T-helper 1 cell treated with Interleukin-12 subunit alpha and Interleukin-12 subunit beta and Interleukin-4 antibody, amounts not matched to agents 30 μg/mL and 1 μg/mL, for 36 hours (primary cell): ENCODE measurements at regions not wholly inside any gene's neighbourhood (a gene's known extent, or its start where the extent isn't known, plus 50 kb on each side); places are given as distances from the start of the nearest gene placed in this dataset.
"Not testable (repeated sequence)": the region's sequence is repeated elsewhere in the genome, so short reads cannot be mapped to it uniquely, and the experiment has no call there.

ENCODE experiments used
- H3K27ac Mint-ChIP-seq: one replicate; pipeline ENCODE4 v1.8.0; 2021; ENCODE audit warnings: mild to moderate bottlenecking, mixed read lengths
- H3K27me3 Mint-ChIP-seq: one replicate; pipeline ENCODE4 v1.8.0; 2021; ENCODE audit warnings: low read depth, mixed read lengths
- H3K36me3 Mint-ChIP-seq: one replicate; pipeline ENCODE4 v1.8.0; 2021; ENCODE audit warnings: low read depth, mixed read lengths
- H3K4me1 Mint-ChIP-seq: one replicate; pipeline ENCODE4 v1.8.0; 2021; ENCODE audit warnings: low read depth, mixed read lengths
- H3K4me3 Mint-ChIP-seq: one replicate; pipeline ENCODE4 v1.8.0; 2021; ENCODE audit warnings: mild to moderate bottlenecking, moderate library complexity, mixed read lengths
- H3K9me3 Mint-ChIP-seq: one replicate; pipeline ENCODE4 v1.8.0; 2021; ENCODE audit warnings: mixed read lengths

GRCh38 chr17:31688701-31689100 lies 170.3 kb downstream of the COPRS start:
- Mint-ChIP-seq H3K27ac (no peak overlapping the region), H3K27me3 (peaks cover 8% of the 10 kb centered on the region)

GRCh38 chr17:31687505-31688126 lies 171.4 kb downstream of the COPRS start:
- H3K9me3 Mint-ChIP-seq = no peaks in the 10 kb centered on the region
- no peak overlapping the region for H3K27ac Mint-ChIP-seq
- H3K4me3 Mint-ChIP-seq = no peak overlapping the region
- H3K36me3 Mint-ChIP-seq = no peaks in the 10 kb centered on the region
- no peaks in the 10 kb centered on the region for H3K4me1 Mint-ChIP-seq
- peaks cover 18% of the 10 kb centered on the region for H3K27me3 Mint-ChIP-seq

More at GRCh38 chr17:31688701-31689100, 170.3 kb downstream of the COPRS start:
- H3K4me1 Mint-ChIP-seq = no peaks in the 10 kb centered on the region
- H3K9me3 Mint-ChIP-seq = no peaks in the 10 kb centered on the region
- no peak overlapping the region for H3K4me3 Mint-ChIP-seq
- H3K36me3 Mint-ChIP-seq = no peaks in the 10 kb centered on the region

DNA sequence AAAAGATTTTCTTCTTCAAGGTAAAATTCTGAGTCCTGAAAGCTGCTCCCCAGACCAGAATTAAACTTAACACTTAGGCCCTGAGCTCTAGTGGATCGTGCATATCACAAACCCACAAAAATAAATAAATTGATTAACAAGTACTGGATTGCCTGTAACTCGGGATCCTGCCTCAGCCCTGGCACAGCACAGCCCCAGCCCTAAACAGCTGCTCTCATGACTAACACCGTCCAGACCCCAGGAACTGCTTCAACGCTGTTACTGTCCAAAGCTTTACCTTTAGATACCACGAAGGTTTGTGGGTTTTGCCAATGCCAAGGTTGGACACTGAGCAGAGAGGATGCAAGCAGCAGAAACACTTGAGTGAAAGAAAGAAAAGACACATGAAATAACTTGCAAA lies 172.5 kb downstream of the COPRS start:
- Mint-ChIP-seq H3K4me1 (no peaks in the 10 kb centered on the region), H3K9me3 (no peaks in the 10 kb centered on the region), H3K27ac (no peak overlapping the region), H3K36me3 (no peaks in the 10 kb centered on the region), H3K4me3 (no peak overlapping the region), H3K27me3 (peaks cover 28% of the 10 kb centered on the region)

DNA sequence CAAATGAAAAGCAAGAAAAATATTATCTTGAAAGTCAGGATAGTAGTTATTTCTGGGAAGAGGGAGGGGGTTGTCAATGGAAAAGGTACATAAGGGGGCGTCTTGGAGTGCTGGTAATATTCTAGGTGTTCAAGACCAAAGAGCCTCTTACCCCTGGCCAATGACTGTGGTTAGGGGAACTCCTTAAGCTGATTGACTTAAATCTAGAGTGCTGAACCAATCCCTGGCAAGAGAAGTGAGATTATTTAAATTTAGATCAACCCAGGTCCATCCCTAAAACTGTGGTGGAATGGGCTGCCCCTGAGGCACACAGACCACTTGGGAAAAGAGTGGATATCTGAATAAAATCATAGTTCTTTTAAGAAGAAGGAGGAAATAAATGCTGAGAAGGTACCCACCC lies 174.1 kb downstream of the COPRS start:
- Mint-ChIP-seq H3K9me3 (no peaks in the 10 kb centered on the region), H3K4me3 (no peak overlapping the region), H3K27ac (no peak overlapping the region), H3K4me1 (peaks cover 7% of the 10 kb centered on the region), H3K27me3 (peaks cover 33% of the 10 kb centered on the region), H3K36me3 (no peaks in the 10 kb centered on the region)

GRCh38 chr17:31680126-31680525 lies 178.9 kb downstream of the COPRS start:
- H3K27me3 Mint-ChIP-seq = peaks cover 41% of the 10 kb centered on the region

DNA sequence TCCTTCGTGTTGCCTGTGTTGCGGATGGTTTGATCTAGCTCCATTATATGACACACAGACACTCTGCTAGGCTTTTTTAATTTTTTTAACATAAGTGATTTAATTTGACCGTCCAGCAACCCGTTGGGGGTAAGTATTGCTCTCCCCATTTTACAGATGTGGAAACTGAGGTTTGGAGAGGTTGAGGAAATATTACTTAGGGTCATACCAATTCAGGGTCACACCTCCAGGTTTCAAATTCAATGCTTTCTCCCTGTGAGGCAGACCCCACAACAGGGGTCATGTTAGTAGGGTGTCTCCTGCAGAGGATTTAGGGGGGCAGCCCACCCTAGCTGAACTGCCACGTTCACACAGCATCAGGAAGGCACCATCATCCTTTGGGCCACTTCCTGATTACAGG lies 179.4 kb downstream of the COPRS start:
- Mint-ChIP-seq H3K9me3 (no peaks in the 10 kb centered on the region), H3K27ac (peak overlapping the region; percentile 41), H3K27me3 (peaks cover 39% of the 10 kb centered on the region), H3K4me1 (peaks cover 12% of the 10 kb centered on the region), H3K36me3 (no peaks in the 10 kb centered on the region), H3K4me3 (no peak overlapping the region)

More at GRCh38 chr17:31680126-31680525, 178.9 kb downstream of the COPRS start:
- H3K27ac Mint-ChIP-seq = peak overlapping the region; percentile 41
- no peaks in the 10 kb centered on the region for H3K9me3 Mint-ChIP-seq
- peak overlapping the region; percentile 34 for H3K4me3 Mint-ChIP-seq
- peaks cover 12% of the 10 kb centered on the region for H3K4me1 Mint-ChIP-seq
- H3K36me3 Mint-ChIP-seq = no peaks in the 10 kb centered on the region

- H3K27ac Mint-ChIP-seq = no peak overlapping the region
- no peaks in the 10 kb centered on the region for H3K9me3 Mint-ChIP-seq
- no peaks in the 10 kb centered on the region for H3K36me3 Mint-ChIP-seq
- H3K4me1 Mint-ChIP-seq = peaks cover 12% of the 10 kb centered on the region
- no peak overlapping the region for H3K4me3 Mint-ChIP-seq
- peaks cover 37% of the 10 kb centered on the region for H3K27me3 Mint-ChIP-seq
Observed at GRCh38 chr17:31678431-31678830, 180.6 kb downstream of the COPRS start.

DNA sequence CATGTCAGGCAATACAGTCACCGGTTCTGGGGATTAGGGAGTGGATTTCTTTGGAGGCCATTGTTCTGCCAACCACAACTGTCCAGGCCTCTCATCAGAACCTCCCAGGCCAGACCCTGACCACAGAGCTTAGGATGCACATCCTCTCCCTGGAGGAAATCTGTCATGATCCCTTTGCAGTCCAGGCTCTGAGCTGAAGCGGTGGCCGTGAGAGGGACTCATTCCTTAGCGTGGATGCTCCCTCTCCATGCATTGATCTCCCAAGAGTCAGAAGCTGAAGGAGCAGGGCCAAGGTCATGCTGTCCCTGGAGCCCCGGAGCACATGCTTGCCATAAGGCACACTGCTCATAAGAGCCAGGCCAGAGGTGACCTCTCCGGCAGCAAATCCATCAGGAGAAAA lies 181.4 kb downstream of the COPRS start:
- Mint-ChIP-seq H3K4me1 (peaks cover 12% of the 10 kb centered on the region), H3K36me3 (no peaks in the 10 kb centered on the region), H3K27ac (no peak overlapping the region), H3K9me3 (no peaks in the 10 kb centered on the region), H3K4me3 (no peak overlapping the region), H3K27me3 (peaks cover 34% of the 10 kb centered on the region)

- no peaks in the 10 kb centered on the region for H3K36me3 Mint-ChIP-seq
- H3K27ac Mint-ChIP-seq = no peak overlapping the region
- peaks cover 12% of the 10 kb centered on the region for H3K4me1 Mint-ChIP-seq
- H3K4me3 Mint-ChIP-seq = no peak overlapping the region
- H3K9me3 Mint-ChIP-seq = no peaks in the 10 kb centered on the region
- peaks cover 33% of the 10 kb centered on the region for H3K27me3 Mint-ChIP-seq
Observed at GRCh38 chr17:31677036-31677435, 182.0 kb downstream of the COPRS start.

- H3K4me3 Mint-ChIP-seq, H3K27ac Mint-ChIP-seq, H3K4me1 Mint-ChIP-seq, H3K9me3 Mint-ChIP-seq, H3K36me3 Mint-ChIP-seq: not testable (repeated sequence)
- H3K27me3 Mint-ChIP-seq = peaks cover 28% of the 10 kb centered on the region
Observed at GRCh38 chr17:31675392-31675791, 183.7 kb downstream of the COPRS start.

DNA sequence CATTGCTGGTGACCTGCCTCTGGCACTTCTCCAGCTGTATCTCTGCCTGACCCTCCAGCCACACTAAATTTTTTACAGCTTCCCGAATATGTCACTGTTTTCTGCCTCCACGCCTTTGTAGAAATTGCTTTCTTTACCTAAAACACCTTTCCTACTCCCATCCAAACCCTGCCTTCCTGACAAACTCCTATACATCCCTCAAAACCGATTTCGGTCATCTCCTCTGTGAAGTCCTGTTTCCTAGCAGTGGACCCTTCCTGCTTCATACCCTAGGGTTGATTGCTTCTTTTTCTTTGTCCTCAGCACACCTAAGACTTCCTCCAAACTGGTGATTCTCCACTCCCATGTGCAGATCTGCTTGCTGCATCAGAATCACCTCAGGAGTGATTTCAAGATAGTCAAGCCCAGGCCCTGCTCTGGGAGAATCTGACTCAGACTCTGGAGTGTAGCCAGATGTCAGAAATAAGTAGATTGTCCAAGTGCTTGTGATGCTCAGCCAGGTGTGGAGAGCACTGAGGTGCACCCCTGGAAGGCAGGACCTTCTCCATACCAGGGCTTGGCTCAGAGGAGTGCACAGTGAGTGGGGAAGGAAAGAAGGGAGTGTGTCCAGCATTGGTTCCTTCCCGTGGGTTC lies 184.2 kb downstream of the COPRS start:
- no peak overlapping the region for H3K27ac Mint-ChIP-seq
- H3K9me3 Mint-ChIP-seq = peaks cover under 1% of the 10 kb centered on the region
- peaks cover 4% of the 10 kb centered on the region for H3K4me1 Mint-ChIP-seq
- peaks cover 25% of the 10 kb centered on the region for H3K27me3 Mint-ChIP-seq
- no peaks in the 10 kb centered on the region for H3K36me3 Mint-ChIP-seq
- no peak overlapping the region for H3K4me3 Mint-ChIP-seq

DNA sequence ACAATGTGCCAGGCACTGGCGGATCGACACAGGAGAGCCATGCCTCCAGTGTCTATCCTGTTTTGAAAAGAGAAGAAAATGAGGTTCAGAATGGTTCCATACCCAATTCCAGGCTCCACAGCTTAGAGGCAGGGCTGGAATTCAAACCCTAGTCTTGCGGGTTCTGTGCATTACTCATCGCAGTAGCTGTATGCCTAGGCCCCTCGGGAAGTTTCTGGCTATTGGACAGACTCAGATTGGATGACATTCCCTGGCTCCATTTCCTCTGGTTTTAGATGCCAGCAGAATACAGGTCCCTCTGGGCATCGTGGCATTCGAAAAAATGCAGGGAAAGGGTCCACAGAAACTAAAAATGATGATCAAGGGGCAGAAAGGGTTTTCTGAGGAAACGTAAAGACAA lies 184.7 kb downstream of the COPRS start:
- Mint-ChIP-seq H3K27me3 (peaks cover 27% of the 10 kb centered on the region), H3K9me3 (peaks cover 5% of the 10 kb centered on the region), H3K4me1 (no peaks in the 10 kb centered on the region), H3K27ac (no peak overlapping the region), H3K36me3 (no peaks in the 10 kb centered on the region), H3K4me3 (no peak overlapping the region)

GRCh38 chr17:31673076-31673475 lies 186.0 kb downstream of the COPRS start:
- Mint-ChIP-seq H3K9me3 (peaks cover 5% of the 10 kb centered on the region), H3K4me1 (peaks cover under 1% of the 10 kb centered on the region), H3K27me3 (peaks cover 28% of the 10 kb centered on the region), H3K36me3 (no peaks in the 10 kb centered on the region), H3K4me3 (no peak overlapping the region), H3K27ac (no peak overlapping the region)

DNA sequence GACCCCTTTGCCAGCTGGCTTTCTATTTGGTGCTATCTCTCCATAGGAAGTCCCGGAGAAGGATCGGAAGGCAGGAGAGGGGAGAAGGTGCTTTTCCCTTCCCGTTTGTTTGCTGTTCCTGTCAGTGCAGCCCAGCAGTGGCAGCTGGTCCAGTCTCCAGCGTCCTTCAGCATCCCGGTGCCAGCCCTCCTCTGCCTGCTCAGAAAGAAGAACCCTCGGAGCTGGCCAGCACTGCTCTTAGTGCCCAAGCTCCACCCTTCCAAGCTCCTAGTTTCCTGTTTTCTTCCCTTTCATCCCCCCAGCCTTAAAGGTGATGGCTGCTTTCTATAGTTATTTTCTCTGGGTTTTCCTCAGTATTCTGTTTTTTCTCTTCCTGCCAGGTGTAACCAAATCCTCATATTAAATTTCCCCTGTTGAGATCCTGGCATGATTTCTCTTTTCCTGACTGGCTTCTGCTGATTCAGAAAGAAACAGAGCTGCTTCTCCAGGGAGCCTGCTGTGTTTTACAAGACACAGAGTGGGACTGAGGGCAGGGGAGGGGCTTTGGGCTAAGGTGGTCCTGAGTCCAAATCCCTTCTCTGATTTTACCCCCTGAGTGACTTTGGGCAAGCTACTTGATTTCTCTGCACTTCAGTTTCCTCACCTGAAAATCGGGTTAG lies 186.8 kb downstream of the COPRS start:
- Mint-ChIP-seq H3K27ac (no peak overlapping the region), H3K4me1 (peaks cover 3% of the 10 kb centered on the region), H3K4me3 (no peak overlapping the region), H3K36me3 (no peaks in the 10 kb centered on the region), H3K27me3 (peaks cover 30% of the 10 kb centered on the region), H3K9me3 (peaks cover 10% of the 10 kb centered on the region)

DNA sequence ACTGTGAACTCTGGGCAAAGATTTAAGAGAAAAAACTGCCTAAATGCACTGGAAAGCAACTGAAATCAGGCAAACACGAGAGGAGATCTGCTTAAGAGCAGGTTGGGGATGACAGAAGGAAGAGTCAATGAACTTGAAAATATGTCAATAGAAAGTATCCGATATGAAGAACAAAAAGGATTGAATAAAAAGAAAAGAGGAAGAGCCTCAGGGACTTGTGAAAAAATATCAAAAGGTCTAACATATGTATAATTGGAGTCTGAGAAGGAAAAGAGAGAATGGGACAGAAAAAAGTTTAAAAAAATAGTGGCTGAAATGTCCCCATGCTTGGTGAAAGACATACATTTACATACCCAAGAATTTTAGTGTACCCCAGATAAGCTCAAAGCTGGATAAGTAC lies 195.5 kb downstream of the COPRS start:
- Mint-ChIP-seq H3K4me3 (no peak overlapping the region), H3K9me3 (peaks cover 37% of the 10 kb centered on the region), H3K27me3 (peaks cover 35% of the 10 kb centered on the region), H3K4me1 (peaks cover 10% of the 10 kb centered on the region), H3K27ac (no peak overlapping the region), H3K36me3 (peaks cover 4% of the 10 kb centered on the region)
